Cardiac fibroblast (primary cell): ENCODE measurements at regions not wholly inside any gene's neighbourhood (a gene's known extent, or its start where the extent isn't known, plus 50 kb on each side); places are given as distances from the start of the nearest gene placed in this dataset.
A peak's percentile ranks its signal among the peaks of the same experiment; 100 is the strongest.

ENCODE experiments used
- DNase-seq, 2 donors: peaks; one replicate each; pipeline versions ENCODE4 v3.0.0 to v3.0.0-alpha.2; 2010; ENCODE audit warnings: low read depth in 2 of 2
- H3K4me3 ChIP-seq, 2 donors: replicated peaks in 1 of 2; 1 replicate in 1 of 2; 2 replicates in 1 of 2; pipeline ENCODE4 v1.5.1; 2011; ENCODE audit warnings: low read depth in 2 of 2, low read length in 2 of 2, mild to moderate bottlenecking in 2 of 2, moderate library complexity in 1 of 2
- CTCF ChIP-seq: IDR thresholded peaks from one replicate; pipeline ENCODE4 v1.5.1; 2011; ENCODE audit warnings: low read depth, mild to moderate bottlenecking, low read length, inconsistent platforms

DNA sequence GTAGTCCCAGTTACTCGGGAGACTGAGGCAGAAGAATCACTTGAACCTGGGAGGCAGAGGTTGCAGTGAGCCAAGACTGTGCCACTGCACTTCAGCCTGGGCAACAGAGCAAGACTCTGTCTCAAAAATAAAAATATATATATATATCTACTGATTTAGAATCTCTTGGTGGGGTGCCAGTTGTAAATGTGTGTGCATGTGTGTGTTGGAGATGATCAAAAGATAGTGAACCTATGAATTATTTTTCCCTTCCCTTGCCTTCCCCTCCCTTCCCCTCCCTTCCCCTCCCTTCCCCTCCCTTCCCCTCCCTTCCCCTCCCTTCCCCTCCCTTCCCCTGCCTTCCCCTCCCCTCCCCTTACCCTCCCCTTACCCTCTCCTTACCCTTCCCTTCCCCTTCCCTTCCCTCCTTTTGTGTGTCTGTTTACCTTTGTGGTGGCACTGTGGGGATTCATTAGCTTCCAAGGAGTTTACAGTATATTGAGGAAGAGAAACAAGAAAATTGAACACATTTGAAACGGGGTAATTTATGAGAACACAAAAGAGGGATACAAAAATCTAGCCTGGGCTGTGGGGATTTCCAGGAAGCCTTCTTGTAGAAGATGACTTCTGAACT, 281.5 kb upstream of the DPPA4 start:
- DNase-seq = no peak
- H3K4me3 ChIP-seq = no peak overlapping the region
- no peak for TF ChIP-seq CTCF

GRCh38 chr3:109631897-109632296, 294.6 kb upstream of the DPPA4 start:
- no peak for TF ChIP-seq CTCF
- DNase-seq = no peak
- H3K4me3 ChIP-seq = no peak overlapping the region

DNA sequence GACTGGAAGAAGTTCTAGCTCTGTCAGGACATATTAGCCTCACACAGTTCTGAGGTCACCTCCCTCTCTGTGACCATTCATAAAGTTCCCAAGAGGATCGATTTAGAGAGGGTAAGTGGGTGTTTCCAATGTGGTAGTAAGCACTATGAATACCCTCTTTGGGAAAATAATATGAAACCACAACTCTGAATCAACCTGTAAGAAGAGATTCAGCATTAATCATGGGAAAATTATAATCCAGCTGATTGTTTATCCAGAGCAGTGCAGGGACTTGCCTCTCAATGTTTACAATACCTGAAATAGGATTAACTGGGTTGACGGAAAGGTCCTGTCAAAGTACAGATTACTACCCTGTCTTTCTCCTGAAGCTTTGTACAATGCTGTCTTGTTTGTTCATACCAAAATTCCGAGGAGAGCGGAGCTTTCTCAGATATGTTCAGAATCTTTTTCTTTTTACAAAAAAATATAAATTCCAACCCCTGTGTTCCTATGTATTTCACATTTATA, 302.9 kb upstream of the DPPA4 start:
- no peak for DNase-seq
- TF ChIP-seq CTCF = no peak

GRCh38 chr3:109642025-109642424, 304.7 kb upstream of the DPPA4 start:
- DNase-seq = no peak
- no peak for TF ChIP-seq CTCF
- no peak overlapping the region for H3K4me3 ChIP-seq

More for the DNA sequence above, 302.9 kb upstream of the DPPA4 start:
- no peak overlapping the region for H3K4me3 ChIP-seq

GRCh38 chr3:109643590-109643989, 306.2 kb upstream of the DPPA4 start:
- DNase-seq = peak; percentile 2 to 60
- TF ChIP-seq CTCF = no peak
- no peak overlapping the region for H3K4me3 ChIP-seq

DNA sequence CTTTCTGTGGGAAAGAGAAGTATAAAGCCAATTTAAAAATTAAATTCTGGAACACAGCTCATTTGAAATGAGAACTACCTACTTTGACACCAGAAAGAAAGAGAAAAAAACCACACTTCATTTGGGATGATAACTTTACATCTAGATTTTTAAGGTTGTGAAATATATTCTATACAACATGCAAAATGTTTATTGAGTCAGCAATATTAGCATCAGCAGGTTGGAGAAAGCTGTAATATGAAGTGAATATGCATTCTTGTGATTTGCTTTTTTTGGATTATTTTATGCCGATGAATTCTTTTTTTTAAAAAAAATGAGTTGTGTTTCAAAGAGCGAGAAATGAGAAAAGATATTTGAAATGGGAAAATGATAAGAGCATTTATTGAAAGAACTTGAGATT, 307.0 kb upstream of the DPPA4 start:
- DNase-seq = no peak
- no peak for TF ChIP-seq CTCF
- H3K4me3 ChIP-seq = no peak overlapping the region

GRCh38 chr3:109644746-109645145, 307.4 kb upstream of the DPPA4 start:
- no peak for TF ChIP-seq CTCF
- no peak overlapping the region for H3K4me3 ChIP-seq
- DNase-seq = no peak
